SK-N-SH (cell line): ENCODE measurements at regions not wholly inside any gene's neighbourhood (a gene's known extent, or its start where the extent isn't known, plus 50 kb on each side); places are given as distances from the start of the nearest gene placed in this dataset.
A peak's percentile ranks its signal among the peaks of the same experiment; 100 is the strongest.
"Not testable (repeated sequence)": the region's sequence is repeated elsewhere in the genome, so short reads cannot be mapped to it uniquely, and the experiment has no call there.

ENCODE experiments used
- CTCF ChIA-PET: fragments of 300-600, 350-600 bp; formaldehyde crosslinking; extraction: SDS; loops from one replicate; lab custom pipeline; 2021; lab: Yijun Ruan, JAX
- POLR2A ChIA-PET: fragments of 350-600 bp; sonication (Branson Sonifier 250); formaldehyde crosslinking; extraction: SDS; loops from one replicate; lab custom pipeline; 2020; ENCODE audit warnings: antibody characterized with exemption, inconsistent platforms; lab: Yijun Ruan, JAX
- DNase-seq: peaks from one replicate; pipeline ENCODE4 v3.0.0; 2012
- H2AFZ ChIP-seq: fragments of 200-600 bp; sonication (generic); 2 replicates; pipeline ENCODE4 v1.8.1; 2016; ENCODE audit warnings: antibody characterized with exemption, mild to moderate bottlenecking, low read depth
- H3F3A ChIP-seq: fragments of 200-600 bp; sonication (generic); replicated peaks from 2 replicates; pipeline ENCODE3; 2016; ENCODE audit warnings: antibody characterized with exemption, mild to moderate bottlenecking; ENCODE audit not compliant: insufficient read depth
- H3K27ac ChIP-seq, 2 experiments: fragments of 200-500 bp in 1 of 2; fragments of 200-600 bp in 1 of 2; sonication (Bioruptor generic) in 1 of 2; sonication (generic), shearing (Covaris generic) in 1 of 2; 2 replicates each; pipeline versions ENCODE4 v1.5.1 to v1.6.1; 2014 to 2016; ENCODE audit warnings: low read depth in 2 of 2, inconsistent platforms in 1 of 2, low read length in 1 of 2, mild to moderate bottlenecking in 1 of 2, mixed read lengths in 1 of 2
- H3K27me3 ChIP-seq: fragments of 200-600 bp; sonication (generic), shearing (Covaris generic); 2 replicates; pipeline ENCODE4 v1.6.1; 2016; ENCODE audit warnings: mixed run types; ENCODE audit not compliant: insufficient read depth
- H3K36me3 ChIP-seq, 2 experiments: fragments of 200-500 bp in 1 of 2; fragments of 200-600 bp in 1 of 2; sonication (Bioruptor generic) in 1 of 2; sonication (generic) in 1 of 2; replicated peaks in 1 of 2; 2 replicates each; pipeline versions ENCODE3 to v1.5.1; 2014 to 2016; ENCODE audit warnings: low read length in 1 of 2, mild to moderate bottlenecking in 1 of 2; ENCODE audit not compliant: insufficient read depth in 2 of 2, control insufficient read depth in 1 of 2
- H3K4me1 ChIP-seq, 2 experiments: fragments of 200-500 bp in 1 of 2; fragments of 200-600 bp in 1 of 2; sonication (Bioruptor generic) in 1 of 2; sonication (generic), shearing (Covaris generic) in 1 of 2; 2 replicates each; pipeline versions ENCODE4 v1.5.1 to v1.6.1; 2014 to 2016; ENCODE audit warnings: low read depth in 1 of 2, low read length in 1 of 2, mixed run types in 1 of 2; ENCODE audit not compliant: insufficient read depth in 2 of 2, control insufficient read depth in 1 of 2
- H3K4me2 ChIP-seq: fragments of 200-600 bp; sonication (generic), shearing (Covaris generic); 2 replicates; pipeline ENCODE4 v1.6.1; 2017; ENCODE audit warnings: mixed run types
- H3K4me3 ChIP-seq, 2 experiments: fragments of 200-500 bp in 1 of 2; fragments of 200-600 bp in 1 of 2; sonication (Bioruptor generic) in 1 of 2; sonication (generic), shearing (Covaris generic) in 1 of 2; 2 replicates each; pipeline versions ENCODE4 v1.5.1 to v1.8.1; 2014 to 2016; ENCODE audit warnings: low read depth in 2 of 2, inconsistent platforms in 1 of 2, low read length in 1 of 2, mild to moderate bottlenecking in 1 of 2, mixed read lengths in 1 of 2, moderate library complexity in 1 of 2
- H3K79me2 ChIP-seq: fragments of 200-600 bp; sonication (generic); 2 replicates; pipeline ENCODE4 v1.8.1; 2017; ENCODE audit warnings: mild to moderate bottlenecking; ENCODE audit not compliant: insufficient read depth
- H3K9ac ChIP-seq: fragments of 200-600 bp; sonication (generic); 2 replicates; pipeline ENCODE4 v1.6.1; 2017; ENCODE audit warnings: mixed run types
- H3K9me2 ChIP-seq: fragments of 200-600 bp; sonication (generic); 2 replicates; pipeline ENCODE4 v1.6.1; 2017; ENCODE audit warnings: mixed run types
- H3K9me3 ChIP-seq: fragments of 200-600 bp; sonication (generic); 2 replicates; pipeline ENCODE4 v1.6.1; 2017; ENCODE audit warnings: mixed run types, mild to moderate bottlenecking, moderate library complexity
- H4K20me1 ChIP-seq: fragments of 200-600 bp; sonication (generic); 2 replicates; pipeline ENCODE4 v1.6.1; 2017; ENCODE audit warnings: mild to moderate bottlenecking, mixed run types; ENCODE audit not compliant: insufficient read depth
- CHD2 ChIP-seq: fragments of 150-350 bp; IDR thresholded peaks from 2 replicates; pipeline ENCODE4 v1.6.1; 2018; ENCODE audit warnings: low read length; ENCODE audit not compliant: partially characterized antibody
- EP300 ChIP-seq, 2 experiments: IDR thresholded peaks; 2 replicates each; pipeline versions ENCODE4 v1.4.0 to v1.6.1; 2012; ENCODE audit warnings: borderline replicate concordance in 1 of 2, low read depth in 1 of 2, low read length in 1 of 2
- EZH2phosphoT487 ChIP-seq: fragments of 200-600 bp; sonication (generic); IDR thresholded peaks from 2 replicates; pipeline ENCODE4 v1.6.1; 2017; ENCODE audit warnings: low read depth, mixed run types, mild to moderate bottlenecking, antibody characterized with exemption, moderate library complexity, borderline replicate concordance
- FOXJ3 ChIP-seq: sonication (generic); formaldehyde crosslinking; IDR thresholded peaks from 2 replicates; pipeline ENCODE4 v1.5.1; 2020; ENCODE audit warnings: mild to moderate bottlenecking, missing genetic modification reagents
- FOXM1 ChIP-seq: IDR thresholded peaks from 2 replicates; pipeline ENCODE4 v1.4.0; 2012; ENCODE audit warnings: low read depth, mild to moderate bottlenecking
- JUND ChIP-seq: IDR thresholded peaks from 2 replicates; pipeline ENCODE4 v1.4.0; 2012
- MXI1 ChIP-seq: IDR thresholded peaks from 2 replicates; pipeline ENCODE4 v1.6.1; 2012; ENCODE audit warnings: mild to moderate bottlenecking, low read depth, low read length, improper control_type of control experiment
- NRF1 ChIP-seq: IDR thresholded peaks from 2 replicates; pipeline ENCODE4 v1.6.1; 2012; ENCODE audit warnings: low read depth, mild to moderate bottlenecking, low read length
- RXRA ChIP-seq: IDR thresholded peaks from 2 replicates; pipeline ENCODE4 v1.4.0; 2012; ENCODE audit warnings: low read depth, mild to moderate bottlenecking, borderline replicate concordance
- SMC3 ChIP-seq: IDR thresholded peaks from 2 replicates; pipeline ENCODE4 v1.6.1; 2012; ENCODE audit warnings: low read depth, low read length, improper control_type of control experiment
- TAF1 ChIP-seq: IDR thresholded peaks from 2 replicates; pipeline ENCODE4 v1.6.1; 2012; ENCODE audit warnings: low read depth, mild to moderate bottlenecking, low read length, moderate library complexity, borderline replicate concordance
- TEAD4 ChIP-seq: IDR thresholded peaks from 2 replicates; pipeline ENCODE4 v1.4.0; 2012; ENCODE audit warnings: mild to moderate bottlenecking, borderline replicate concordance; ENCODE audit not compliant: insufficient read depth
- YY1 ChIP-seq: IDR thresholded peaks from 2 replicates; pipeline ENCODE4 v1.4.0; 2012; ENCODE audit warnings: low read depth, mild to moderate bottlenecking
- WGBS: methylation state at CpG from one replicate; pipeline ENCODE4 v1.1.6; 2017; ENCODE audit warnings: low lambda C conversion rate; 5-methylcytosine and 5-hydroxymethylcytosine counted together
- TF ChIP-seq, protein P1 (sequence below): fragments of 200-600 bp; sonication (generic); IDR thresholded peaks from 2 replicates; pipeline ENCODE4 v1.6.1; 2017; ENCODE audit warnings: antibody characterized with exemption, mild to moderate bottlenecking, moderate library complexity
- TF ChIP-seq, protein P2 (sequence below): IDR thresholded peaks from 2 replicates; pipeline ENCODE4 v1.4.0; 2012; ENCODE audit warnings: low read depth, borderline replicate concordance
- TF ChIP-seq, protein P3 (sequence below): fragments of 150-350 bp; IDR thresholded peaks from 2 replicates; pipeline ENCODE4 v1.6.1; 2017; ENCODE audit warnings: antibody characterized with exemption, low read length, low read depth, borderline replicate concordance
- TF ChIP-seq, protein P4 (sequence below): IDR thresholded peaks from 2 replicates; pipeline ENCODE4 v1.6.1; 2012; ENCODE audit warnings: mild to moderate bottlenecking, low read depth, low read length, moderate library complexity
- TF ChIP-seq, protein P5 (sequence below): IDR thresholded peaks from 2 replicates; pipeline ENCODE4 v1.4.0; 2012; ENCODE audit warnings: low read depth

DNA sequence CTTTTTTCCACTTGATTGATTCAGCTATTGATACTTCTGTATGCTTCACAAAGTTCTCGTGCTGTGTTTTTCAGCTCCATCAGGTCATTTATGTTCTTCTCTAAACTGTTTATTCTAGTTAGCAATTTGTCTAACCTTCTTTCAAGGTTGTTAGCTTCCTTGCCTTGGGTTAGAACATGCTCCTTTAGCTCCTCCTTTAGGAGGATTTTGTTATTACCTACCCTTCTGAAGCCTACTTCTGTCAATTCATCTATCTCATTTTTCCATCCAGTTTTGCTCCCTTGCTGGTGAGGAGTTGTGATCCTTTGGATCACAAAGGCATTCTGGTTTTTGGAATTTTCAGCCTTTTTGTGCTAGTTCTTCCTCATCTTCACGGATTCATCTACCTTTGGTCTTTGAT is 344.7 kb upstream of the CLEC14A start:
- H4K20me1 ChIP-seq, H3K9me2 ChIP-seq, H3K9ac ChIP-seq, H3K4me1 ChIP-seq, H3K9me3 ChIP-seq, H3K27ac ChIP-seq, H3K79me2 ChIP-seq, CTCF ChIA-PET, H3F3A ChIP-seq, H3K4me2 ChIP-seq, H3K27me3 ChIP-seq, POLR2A ChIA-PET, H3K36me3 ChIP-seq, DNase-seq, H3K4me3 ChIP-seq, H2AFZ ChIP-seq: not testable (repeated sequence)
- TF ChIP-seq, protein P1, sequence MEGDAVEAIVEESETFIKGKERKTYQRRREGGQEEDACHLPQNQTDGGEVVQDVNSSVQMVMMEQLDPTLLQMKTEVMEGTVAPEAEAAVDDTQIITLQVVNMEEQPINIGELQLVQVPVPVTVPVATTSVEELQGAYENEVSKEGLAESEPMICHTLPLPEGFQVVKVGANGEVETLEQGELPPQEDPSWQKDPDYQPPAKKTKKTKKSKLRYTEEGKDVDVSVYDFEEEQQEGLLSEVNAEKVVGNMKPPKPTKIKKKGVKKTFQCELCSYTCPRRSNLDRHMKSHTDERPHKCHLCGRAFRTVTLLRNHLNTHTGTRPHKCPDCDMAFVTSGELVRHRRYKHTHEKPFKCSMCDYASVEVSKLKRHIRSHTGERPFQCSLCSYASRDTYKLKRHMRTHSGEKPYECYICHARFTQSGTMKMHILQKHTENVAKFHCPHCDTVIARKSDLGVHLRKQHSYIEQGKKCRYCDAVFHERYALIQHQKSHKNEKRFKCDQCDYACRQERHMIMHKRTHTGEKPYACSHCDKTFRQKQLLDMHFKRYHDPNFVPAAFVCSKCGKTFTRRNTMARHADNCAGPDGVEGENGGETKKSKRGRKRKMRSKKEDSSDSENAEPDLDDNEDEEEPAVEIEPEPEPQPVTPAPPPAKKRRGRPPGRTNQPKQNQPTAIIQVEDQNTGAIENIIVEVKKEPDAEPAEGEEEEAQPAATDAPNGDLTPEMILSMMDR = peak; percentile 34
- 0% methylated on average over 2 of the region's 2 CpGs for WGBS

DNA sequence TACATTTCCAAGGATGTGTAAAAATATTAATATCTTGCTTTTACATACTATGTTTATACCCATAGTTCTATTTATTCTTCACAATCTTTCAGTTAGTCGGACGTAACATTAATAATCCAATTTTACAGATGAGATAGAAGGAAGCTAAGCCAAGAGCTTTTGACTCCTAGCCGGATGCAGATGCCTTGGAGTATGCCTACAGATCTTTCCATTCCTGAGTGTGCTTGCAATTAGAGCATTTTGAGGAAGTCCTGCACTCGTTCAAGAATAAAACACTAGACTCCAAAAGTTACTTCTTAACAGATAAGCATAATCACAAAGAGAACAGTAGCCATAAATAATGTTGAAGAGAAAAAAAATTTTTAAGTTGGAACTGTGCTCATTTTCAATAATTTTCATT is 337.6 kb upstream of the CLEC14A start:
- no peak for DNase-seq
- CTCF ChIA-PET = no interaction called here
- H3F3A ChIP-seq = no peaks in the 10 kb centered on the region
- POLR2A ChIA-PET = no interaction called here
- no peaks in the 10 kb centered on the region for H3K36me3 ChIP-seq
- no peaks in the 10 kb centered on the region for H3K4me1 ChIP-seq
- no peak overlapping the region for H3K4me3 ChIP-seq
- H3K9me2 ChIP-seq = no peaks in the 10 kb centered on the region
- H3K27ac ChIP-seq = no peak overlapping the region
- H3K79me2 ChIP-seq = no peaks in the 10 kb centered on the region
- no peak overlapping the region for H3K9ac ChIP-seq
- no peaks in the 10 kb centered on the region for H3K27me3 ChIP-seq
- 13% methylated on average over 4 of the region's 4 CpGs for WGBS
- H3K9me3 ChIP-seq = no peaks in the 10 kb centered on the region
- H2AFZ ChIP-seq = no peak overlapping the region
- TF ChIP-seq CHD2 (no peak), FOXM1 (no peak), YY1 (no peak), FOXJ3 (CRISPR knock-in tag) (no peak), RXRA (no peak), TAF1 (no peak), NRF1 (no peak), TEAD4 (no peak), EZH2phosphoT487 (no peak), JUND (no peak), SMC3 (no peak), EP300 (IDR thresholded peaks at IDR 0.05; ENCODE audit: borderline replicate concordance in 1 of 2, low read depth in 1 of 2, low read length in 1 of 2) (no peak), MXI1 (no peak)
- TF ChIP-seq, protein P2, sequence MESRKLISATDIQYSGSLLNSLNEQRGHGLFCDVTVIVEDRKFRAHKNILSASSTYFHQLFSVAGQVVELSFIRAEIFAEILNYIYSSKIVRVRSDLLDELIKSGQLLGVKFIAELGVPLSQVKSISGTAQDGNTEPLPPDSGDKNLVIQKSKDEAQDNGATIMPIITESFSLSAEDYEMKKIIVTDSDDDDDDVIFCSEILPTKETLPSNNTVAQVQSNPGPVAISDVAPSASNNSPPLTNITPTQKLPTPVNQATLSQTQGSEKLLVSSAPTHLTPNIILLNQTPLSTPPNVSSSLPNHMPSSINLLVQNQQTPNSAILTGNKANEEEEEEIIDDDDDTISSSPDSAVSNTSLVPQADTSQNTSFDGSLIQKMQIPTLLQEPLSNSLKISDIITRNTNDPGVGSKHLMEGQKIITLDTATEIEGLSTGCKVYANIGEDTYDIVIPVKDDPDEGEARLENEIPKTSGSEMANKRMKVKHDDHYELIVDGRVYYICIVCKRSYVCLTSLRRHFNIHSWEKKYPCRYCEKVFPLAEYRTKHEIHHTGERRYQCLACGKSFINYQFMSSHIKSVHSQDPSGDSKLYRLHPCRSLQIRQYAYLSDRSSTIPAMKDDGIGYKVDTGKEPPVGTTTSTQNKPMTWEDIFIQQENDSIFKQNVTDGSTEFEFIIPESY = no peak
- TF ChIP-seq, protein P3, sequence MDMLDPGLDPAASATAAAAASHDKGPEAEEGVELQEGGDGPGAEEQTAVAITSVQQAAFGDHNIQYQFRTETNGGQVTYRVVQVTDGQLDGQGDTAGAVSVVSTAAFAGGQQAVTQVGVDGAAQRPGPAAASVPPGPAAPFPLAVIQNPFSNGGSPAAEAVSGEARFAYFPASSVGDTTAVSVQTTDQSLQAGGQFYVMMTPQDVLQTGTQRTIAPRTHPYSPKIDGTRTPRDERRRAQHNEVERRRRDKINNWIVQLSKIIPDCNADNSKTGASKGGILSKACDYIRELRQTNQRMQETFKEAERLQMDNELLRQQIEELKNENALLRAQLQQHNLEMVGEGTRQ = no peak
- TF ChIP-seq, protein P4, sequence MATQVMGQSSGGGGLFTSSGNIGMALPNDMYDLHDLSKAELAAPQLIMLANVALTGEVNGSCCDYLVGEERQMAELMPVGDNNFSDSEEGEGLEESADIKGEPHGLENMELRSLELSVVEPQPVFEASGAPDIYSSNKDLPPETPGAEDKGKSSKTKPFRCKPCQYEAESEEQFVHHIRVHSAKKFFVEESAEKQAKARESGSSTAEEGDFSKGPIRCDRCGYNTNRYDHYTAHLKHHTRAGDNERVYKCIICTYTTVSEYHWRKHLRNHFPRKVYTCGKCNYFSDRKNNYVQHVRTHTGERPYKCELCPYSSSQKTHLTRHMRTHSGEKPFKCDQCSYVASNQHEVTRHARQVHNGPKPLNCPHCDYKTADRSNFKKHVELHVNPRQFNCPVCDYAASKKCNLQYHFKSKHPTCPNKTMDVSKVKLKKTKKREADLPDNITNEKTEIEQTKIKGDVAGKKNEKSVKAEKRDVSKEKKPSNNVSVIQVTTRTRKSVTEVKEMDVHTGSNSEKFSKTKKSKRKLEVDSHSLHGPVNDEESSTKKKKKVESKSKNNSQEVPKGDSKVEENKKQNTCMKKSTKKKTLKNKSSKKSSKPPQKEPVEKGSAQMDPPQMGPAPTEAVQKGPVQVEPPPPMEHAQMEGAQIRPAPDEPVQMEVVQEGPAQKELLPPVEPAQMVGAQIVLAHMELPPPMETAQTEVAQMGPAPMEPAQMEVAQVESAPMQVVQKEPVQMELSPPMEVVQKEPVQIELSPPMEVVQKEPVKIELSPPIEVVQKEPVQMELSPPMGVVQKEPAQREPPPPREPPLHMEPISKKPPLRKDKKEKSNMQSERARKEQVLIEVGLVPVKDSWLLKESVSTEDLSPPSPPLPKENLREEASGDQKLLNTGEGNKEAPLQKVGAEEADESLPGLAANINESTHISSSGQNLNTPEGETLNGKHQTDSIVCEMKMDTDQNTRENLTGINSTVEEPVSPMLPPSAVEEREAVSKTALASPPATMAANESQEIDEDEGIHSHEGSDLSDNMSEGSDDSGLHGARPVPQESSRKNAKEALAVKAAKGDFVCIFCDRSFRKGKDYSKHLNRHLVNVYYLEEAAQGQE = no peak
- TF ChIP-seq, protein P5, sequence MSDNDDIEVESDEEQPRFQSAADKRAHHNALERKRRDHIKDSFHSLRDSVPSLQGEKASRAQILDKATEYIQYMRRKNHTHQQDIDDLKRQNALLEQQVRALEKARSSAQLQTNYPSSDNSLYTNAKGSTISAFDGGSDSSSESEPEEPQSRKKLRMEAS = no peak
- no peak overlapping the region for H3K4me2 ChIP-seq
- no peaks in the 10 kb centered on the region for H4K20me1 ChIP-seq
